ENCODE measurements at regions not wholly inside any gene's neighbourhood (a gene's known extent, or its start where the extent isn't known, plus 50 kb on each side); places are given as distances from the start of the nearest gene placed in this dataset.

- Mint-ChIP-seq H3K4me1 (no peaks in the 10 kb centered on the region), H3K4me3 (no peak overlapping the region), H3K27me3 (ENCODE audit: low read depth) (peaks cover 3% of the 10 kb centered on the region), H3K9me3 (peaks cover 5% of the 10 kb centered on the region), H3K27ac (ENCODE audit: unreplicated experiment) (no peak overlapping the region), H3K36me3 (ENCODE audit: low read depth) (no peaks in the 10 kb centered on the region)
- TF ChIP-seq CTCF (conservative IDR thresholded peaks at IDR 0.05): no peak
- no peak for DNase-seq (ENCODE audit: low read depth, low spot score)
Observed at GRCh38 chr20:21862259-21862946, 156.9 kb downstream of the PAX1 start.

DNA sequence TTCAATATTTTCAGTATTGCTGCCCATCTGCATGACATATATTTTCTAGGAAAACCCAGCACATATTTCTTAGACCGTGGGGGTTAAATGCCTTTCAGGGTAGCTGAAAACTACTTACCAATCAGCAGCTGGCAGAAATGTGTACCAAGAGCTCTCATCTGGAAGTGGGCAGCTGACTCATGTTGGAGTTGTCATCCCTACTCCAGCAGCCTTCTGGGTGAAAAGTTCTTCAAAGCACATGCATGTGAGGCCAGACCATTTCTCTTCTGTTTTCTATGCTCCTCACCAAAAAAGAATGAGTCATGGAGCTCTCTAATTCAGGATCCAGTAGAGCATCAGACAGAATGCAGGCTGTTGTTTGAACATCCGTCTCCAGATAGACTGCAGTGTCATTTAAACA, 135.5 kb downstream of the PAX1 start:
- no peaks in the 10 kb centered on the region for H3K4me1 Mint-ChIP-seq
- no peak for TF ChIP-seq CTCF (conservative IDR thresholded peaks at IDR 0.05)
- H3K4me3 Mint-ChIP-seq: no peak overlapping the region
- no peak overlapping the region for H3K27ac Mint-ChIP-seq (ENCODE audit: unreplicated experiment)
- no peaks in the 10 kb centered on the region for H3K9me3 Mint-ChIP-seq
- peaks cover 38% of the 10 kb centered on the region for H3K27me3 Mint-ChIP-seq (ENCODE audit: low read depth)
- H3K36me3 Mint-ChIP-seq (ENCODE audit: low read depth): no peaks in the 10 kb centered on the region
- DNase-seq (ENCODE audit: low read depth, low spot score): no peak

- Mint-ChIP-seq H3K27me3 (ENCODE audit: low read depth) (peaks cover 37% of the 10 kb centered on the region), H3K36me3 (ENCODE audit: low read depth) (no peaks in the 10 kb centered on the region), H3K4me1 (no peaks in the 10 kb centered on the region), H3K9me3 (no peaks in the 10 kb centered on the region), H3K4me3 (no peak overlapping the region), H3K27ac (ENCODE audit: unreplicated experiment) (no peak overlapping the region)
- no peak for TF ChIP-seq CTCF (conservative IDR thresholded peaks at IDR 0.05)
- DNase-seq (ENCODE audit: low read depth, low spot score): no peak
Observed at GRCh38 chr20:21839982-21840381, 134.5 kb downstream of the PAX1 start.

DNA sequence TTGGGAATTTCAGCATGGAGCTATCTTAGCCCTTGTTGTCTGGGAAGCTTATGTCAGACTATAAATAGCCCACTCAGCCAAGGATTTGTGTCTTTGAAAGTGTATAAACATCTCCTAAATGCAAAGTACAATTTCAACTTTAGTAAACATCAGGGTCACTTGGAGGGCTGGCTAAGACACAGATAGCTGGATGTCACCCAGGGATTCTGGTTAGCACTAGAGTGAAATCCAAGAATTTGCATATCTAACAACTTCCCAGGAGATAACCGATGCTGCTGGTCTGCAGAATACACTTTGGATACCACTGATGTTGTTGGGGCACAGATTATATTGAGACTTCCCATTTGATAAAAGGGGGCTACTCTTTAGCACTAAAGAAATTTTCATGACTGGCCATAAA, 130.9 kb downstream of the PAX1 start:
- no peaks in the 10 kb centered on the region for H3K4me1 Mint-ChIP-seq
- peaks cover 37% of the 10 kb centered on the region for H3K27me3 Mint-ChIP-seq (ENCODE audit: low read depth)
- no peaks in the 10 kb centered on the region for H3K9me3 Mint-ChIP-seq
- H3K4me3 Mint-ChIP-seq: no peak overlapping the region
- no peaks in the 10 kb centered on the region for H3K36me3 Mint-ChIP-seq (ENCODE audit: low read depth)
- H3K27ac Mint-ChIP-seq (ENCODE audit: unreplicated experiment): no peak overlapping the region
- no peak for DNase-seq (ENCODE audit: low read depth, low spot score)
- TF ChIP-seq CTCF (conservative IDR thresholded peaks at IDR 0.05): no peak

- no peak for DNase-seq (ENCODE audit: low read depth, low spot score)
- Mint-ChIP-seq H3K4me1 (no peaks in the 10 kb centered on the region), H3K9me3 (no peaks in the 10 kb centered on the region), H3K4me3 (no peak overlapping the region), H3K27ac (ENCODE audit: unreplicated experiment) (no peak overlapping the region), H3K36me3 (ENCODE audit: low read depth) (no peaks in the 10 kb centered on the region), H3K27me3 (ENCODE audit: low read depth) (peaks cover 35% of the 10 kb centered on the region)
- no peak for TF ChIP-seq CTCF (conservative IDR thresholded peaks at IDR 0.05)
Observed at GRCh38 chr20:21835042-21835441, 129.6 kb downstream of the PAX1 start.

Data from neural crest cell (in vitro differentiated cells).